Daoy (cell line): ENCODE measurements at regions not wholly inside any gene's neighbourhood (a gene's known extent, or its start where the extent isn't known, plus 50 kb on each side); places are given as distances from the start of the nearest gene placed in this dataset.
"Not testable (repeated sequence)": the region's sequence is repeated elsewhere in the genome, so short reads cannot be mapped to it uniquely, and the experiment has no call there.

ENCODE experiments used
- DNase-seq: peaks from one replicate; pipeline ENCODE4 v3.0.0-alpha.2; 2015; ENCODE audit warnings: low read depth

GRCh38 chr14:35174342-35174741 is 52.0 kb downstream of the PRORP start:
- no peak for DNase-seq

- DNase-seq: no peak
These were observed 57.8 kb downstream of the PRORP start for GRCh38 chr14:35180179-35180578.

- DNase-seq: not testable (repeated sequence)
These were observed 62.5 kb downstream of the PRORP start for GRCh38 chr14:35184891-35185290.

- DNase-seq: no peak
These were observed 67.1 kb downstream of the PRORP start for GRCh38 chr14:35189422-35189821.

GRCh38 chr14:35193161-35193560 is 70.8 kb downstream of the PRORP start:
- no peak for DNase-seq

- DNase-seq: not testable (repeated sequence)
These were observed 71.8 kb downstream of the PRORP start for GRCh38 chr14:35194183-35194582.

GRCh38 chr14:35196571-35196970 is 74.2 kb downstream of the PRORP start:
- DNase-seq: peak; percentile 18

- peak; percentile 61 for DNase-seq
These were observed 74.7 kb downstream of the PRORP start for GRCh38 chr14:35197015-35197414.

GRCh38 chr14:35201066-35201465 is 78.7 kb downstream of the PRORP start:
- DNase-seq: no peak

- DNase-seq: no peak
These were observed 79.8 kb downstream of the PRORP start for GRCh38 chr14:35202195-35202594.

GRCh38 chr14:35205737-35206136 is 83.4 kb downstream of the PRORP start:
- DNase-seq: no peak

GRCh38 chr14:35211067-35211466 is 81.1 kb upstream of the PSMA6 start:
- DNase-seq: no peak

GRCh38 chr14:35212471-35213142 is 79.6 kb upstream of the PSMA6 start:
- no peak for DNase-seq

- no peak for DNase-seq
These were observed 78.9 kb upstream of the PSMA6 start for GRCh38 chr14:35213143-35213788.

- DNase-seq: peak; percentile 29
These were observed 78.3 kb upstream of the PSMA6 start for GRCh38 chr14:35213869-35214387.

- not testable (repeated sequence) for DNase-seq
These were observed 77.8 kb upstream of the PSMA6 start for GRCh38 chr14:35214402-35214801.

- DNase-seq: peak; percentile 41
These were observed 76.9 kb upstream of the PSMA6 start for GRCh38 chr14:35215110-35215813.

GRCh38 chr14:35218176-35218575 is 74.0 kb upstream of the PSMA6 start:
- not testable (repeated sequence) for DNase-seq

GRCh38 chr14:35218963-35219362 is 73.2 kb upstream of the PSMA6 start:
- no peak for DNase-seq

- no peak for DNase-seq
These were observed 72.0 kb upstream of the PSMA6 start for GRCh38 chr14:35220027-35220676.

- no peak for DNase-seq
These were observed 71.3 kb upstream of the PSMA6 start for GRCh38 chr14:35220920-35221319.

- DNase-seq: no peak
These were observed 70.7 kb upstream of the PSMA6 start for GRCh38 chr14:35221462-35221861.
